H9 (cell line): ENCODE measurements at regions not wholly inside any gene's neighbourhood (a gene's known extent, or its start where the extent isn't known, plus 50 kb on each side); places are given as distances from the start of the nearest gene placed in this dataset.

Source experiments
- DNase-seq: peaks from one replicate; pipeline ENCODE4 v3.0.0-alpha.2; 2017
- H2AFZ ChIP-seq: one replicate; pipeline ENCODE4 v1.6.1; 2013; ENCODE audit warnings: mild to moderate bottlenecking, low read length, control low read depth, moderate library complexity
- H2AK5ac ChIP-seq: 2 replicates; pipeline ENCODE4 v1.6.1; 2013; ENCODE audit warnings: low read length, control low read depth, mixed read lengths; ENCODE audit not compliant: insufficient read length
- H2BK120ac ChIP-seq: one replicate; pipeline ENCODE4 v1.6.1; 2013; ENCODE audit warnings: low read depth, mild to moderate bottlenecking, low read length, control low read depth, inconsistent platforms; ENCODE audit not compliant: poor library complexity, severe bottlenecking
- H2BK12ac ChIP-seq: 2 replicates; pipeline ENCODE4 v1.6.1; 2013; ENCODE audit warnings: low read length, control low read depth, mixed read lengths, low read depth; ENCODE audit not compliant: insufficient read length
- H2BK15ac ChIP-seq: 2 replicates; pipeline ENCODE4 v1.6.1; 2013; ENCODE audit warnings: low read depth, low read length, control low read depth
- H2BK20ac ChIP-seq: one replicate; pipeline ENCODE4 v1.6.1; 2013; ENCODE audit warnings: low read depth, mild to moderate bottlenecking, low read length, control low read depth, inconsistent platforms; ENCODE audit not compliant: poor library complexity, severe bottlenecking
- H2BK5ac ChIP-seq: 2 replicates; pipeline ENCODE4 v1.6.1; 2013; ENCODE audit warnings: low read length, control low read depth, mixed read lengths; ENCODE audit not compliant: insufficient read length
- H3K14ac ChIP-seq: 2 replicates; pipeline ENCODE4 v1.6.1; 2013; ENCODE audit warnings: low read length, control low read depth; ENCODE audit not compliant: insufficient read depth
- H3K18ac ChIP-seq: 2 replicates; pipeline ENCODE4 v1.6.1; 2013; ENCODE audit warnings: low read depth, mild to moderate bottlenecking, mixed read lengths, low read length, control low read depth; ENCODE audit not compliant: insufficient read length
- H3K23ac ChIP-seq: 2 replicates; pipeline ENCODE4 v1.6.1; 2013; ENCODE audit warnings: low read length, control low read depth, mixed read lengths, low read depth; ENCODE audit not compliant: insufficient read length
- H3K23me2 ChIP-seq: 2 replicates; pipeline ENCODE4 v1.6.1; 2013; ENCODE audit warnings: low read depth, mild to moderate bottlenecking, mixed read lengths, low read length, control low read depth; ENCODE audit not compliant: insufficient read length, poor library complexity, severe bottlenecking
- H3K27ac ChIP-seq: 2 replicates; pipeline ENCODE4 v1.5.1; 2013; ENCODE audit warnings: low read length, control low read depth, mixed read lengths, low read depth; ENCODE audit not compliant: insufficient read length
- H3K27me3 ChIP-seq: 2 replicates; pipeline ENCODE4 v1.6.1; 2013; ENCODE audit warnings: low read length, control low read depth, inconsistent platforms; ENCODE audit not compliant: insufficient read depth
- H3K4ac ChIP-seq: 2 replicates; pipeline ENCODE4 v1.6.1; 2013; ENCODE audit warnings: low read depth, mild to moderate bottlenecking, control low read depth, inconsistent platforms, low read length, moderate library complexity
- H3K4me1 ChIP-seq: 2 replicates; pipeline ENCODE4 v1.6.1; 2013; ENCODE audit warnings: low read length, control low read depth, inconsistent platforms; ENCODE audit not compliant: insufficient read depth
- H3K4me2 ChIP-seq: 2 replicates; pipeline ENCODE4 v1.6.1; 2013; ENCODE audit warnings: low read length, control low read depth, mixed read lengths; ENCODE audit not compliant: insufficient read length, insufficient read depth
- H3K56ac ChIP-seq: 2 replicates; pipeline ENCODE4 v1.6.1; 2013; ENCODE audit warnings: low read depth, mild to moderate bottlenecking, mixed read lengths, low read length, control low read depth; ENCODE audit not compliant: insufficient read length
- H3K79me1 ChIP-seq: 2 replicates; pipeline ENCODE4 v1.6.1; 2013; ENCODE audit warnings: low read depth, mild to moderate bottlenecking, moderate library complexity, low read length, control low read depth, inconsistent platforms; ENCODE audit not compliant: insufficient read depth, poor library complexity, severe bottlenecking
- H3K79me2 ChIP-seq: 2 replicates; pipeline ENCODE4 v1.6.1; 2013; ENCODE audit warnings: low read length, control low read depth, inconsistent platforms; ENCODE audit not compliant: insufficient read depth
- H3K9ac ChIP-seq: 2 replicates; pipeline ENCODE4 v1.6.1; 2013; ENCODE audit warnings: low read length, control low read depth, mixed read lengths; ENCODE audit not compliant: insufficient read length; ENCODE audit errors: extremely low read depth
- H3K9me3 ChIP-seq: one replicate; pipeline ENCODE4 v1.6.1; 2013; ENCODE audit warnings: low read depth, low read length, inconsistent platforms; ENCODE audit not compliant: control insufficient read depth
- H3T11ph ChIP-seq: one replicate; pipeline ENCODE4 v1.6.1; 2013; ENCODE audit warnings: mild to moderate bottlenecking, low read length, control low read depth, inconsistent platforms
- H4K20me1 ChIP-seq: one replicate; pipeline ENCODE4 v1.6.1; 2013; ENCODE audit not compliant: control insufficient read depth, insufficient read length, insufficient read depth
- H4K5ac ChIP-seq: 2 replicates; pipeline ENCODE4 v1.6.1; 2013; ENCODE audit warnings: low read depth, mild to moderate bottlenecking, mixed read lengths, low read length, control low read depth; ENCODE audit not compliant: insufficient read length
- H4K8ac ChIP-seq: replicated peaks from 2 replicates; pipeline ENCODE4 v1.6.1; 2013; ENCODE audit warnings: low read length, control low read depth, mixed read lengths, low read depth; ENCODE audit not compliant: insufficient read length
- H4K91ac ChIP-seq: 2 replicates; pipeline ENCODE4 v1.6.1; 2013; ENCODE audit warnings: low read depth, mild to moderate bottlenecking, moderate library complexity, mixed read lengths, low read length, control low read depth; ENCODE audit not compliant: insufficient read length
- H3K27ac Mint-ChIP-seq, 3 experiments: 2 replicates in 2 of 3; 3 replicates in 1 of 3; pipeline ENCODE4 v1.8.0; 2020 to 2021; ENCODE audit warnings: mixed read lengths in 3 of 3, mild to moderate bottlenecking in 1 of 3, moderate library complexity in 1 of 3
- H3K27me3 Mint-ChIP-seq: 2 replicates; pipeline ENCODE4 v1.8.0; 2021; ENCODE audit warnings: low read depth, mild to moderate bottlenecking, moderate library complexity, mixed read lengths
- H3K36me3 Mint-ChIP-seq, 3 experiments: 2 replicates in 2 of 3; 3 replicates in 1 of 3; pipeline ENCODE4 v1.8.0; 2020 to 2021; ENCODE audit warnings: low read depth in 3 of 3, mixed read lengths in 3 of 3; ENCODE audit not compliant: insufficient read depth in 1 of 3
- H3K4me1 Mint-ChIP-seq, 2 experiments: 2 replicates each; pipeline ENCODE4 v1.8.0; 2020; ENCODE audit warnings: mixed read lengths in 2 of 2
- H3K4me3 Mint-ChIP-seq, 2 experiments: 2 replicates in 1 of 2; 3 replicates in 1 of 2; pipeline ENCODE4 v1.8.0; 2020 to 2021; ENCODE audit warnings: mild to moderate bottlenecking in 2 of 2, mixed read lengths in 2 of 2, moderate library complexity in 1 of 2
- H3K9me3 Mint-ChIP-seq, 2 experiments: 2 replicates in 1 of 2; 3 replicates in 1 of 2; pipeline ENCODE4 v1.8.0; 2020; ENCODE audit warnings: mild to moderate bottlenecking in 2 of 2, mixed read lengths in 2 of 2, moderate library complexity in 1 of 2
- WGBS: extraction: QIAGEN DNeasy Blood & Tissue Kit; methylation state at CpG from one replicate; pipeline ENCODE4 v1.1.7; 2013; ENCODE audit warnings: missing lambda C conversion rate, low lambda C conversion rate, mixed read lengths; ENCODE audit not compliant: insufficient read length; ENCODE audit errors: extremely low coverage; 5-methylcytosine and 5-hydroxymethylcytosine counted together
- TF ChIP-seq, protein P1 (sequence below): fragments of 200-600 bp; sonication (generic); conservative IDR thresholded peaks from 3 replicates; pipeline ENCODE4 v1.8.0; 2021; ENCODE audit warnings: antibody characterized with exemption, mild to moderate bottlenecking

- Mint-ChIP-seq H3K4me3 (no peak overlapping the region), H3K4me1 (peaks cover 9 to 19% of the 10 kb centered on the region in 2 experiments), H3K9me3 (no peaks in the 10 kb centered on the region), H3K27me3 (peaks cover 14% of the 10 kb centered on the region), H3K27ac (no peak overlapping the region), H3K36me3 (no peaks in the 10 kb centered on the region)
- Histone ChIP-seq H2BK15ac (no peak overlapping the region), H3K23me2 (no peaks in the 10 kb centered on the region), H3K79me2 (no peaks in the 10 kb centered on the region), H3K18ac (no peak overlapping the region), H2BK20ac (no peak overlapping the region), H3K4ac (no peak overlapping the region), H3K79me1 (no peaks in the 10 kb centered on the region), H2BK120ac (no peak overlapping the region), H2AK5ac (no peak overlapping the region), H4K5ac (no peak overlapping the region), H3K27ac (no peak overlapping the region), H3T11ph (no peak overlapping the region), H2BK5ac (no peak overlapping the region), H3K4me2 (no peak overlapping the region), H3K9me3 (no peaks in the 10 kb centered on the region), H3K27me3 (no peaks in the 10 kb centered on the region), H3K4me1 (no peaks in the 10 kb centered on the region), H2BK12ac (no peak overlapping the region), H3K14ac (no peak overlapping the region), H3K9ac (no peak overlapping the region), H4K8ac (no peak overlapping the region), H4K20me1 (peaks cover 3% of the 10 kb centered on the region), H4K91ac (no peak overlapping the region), H2AFZ (no peak overlapping the region), H3K23ac (no peak overlapping the region), H3K56ac (no peak overlapping the region)
- TF ChIP-seq, protein P1, sequence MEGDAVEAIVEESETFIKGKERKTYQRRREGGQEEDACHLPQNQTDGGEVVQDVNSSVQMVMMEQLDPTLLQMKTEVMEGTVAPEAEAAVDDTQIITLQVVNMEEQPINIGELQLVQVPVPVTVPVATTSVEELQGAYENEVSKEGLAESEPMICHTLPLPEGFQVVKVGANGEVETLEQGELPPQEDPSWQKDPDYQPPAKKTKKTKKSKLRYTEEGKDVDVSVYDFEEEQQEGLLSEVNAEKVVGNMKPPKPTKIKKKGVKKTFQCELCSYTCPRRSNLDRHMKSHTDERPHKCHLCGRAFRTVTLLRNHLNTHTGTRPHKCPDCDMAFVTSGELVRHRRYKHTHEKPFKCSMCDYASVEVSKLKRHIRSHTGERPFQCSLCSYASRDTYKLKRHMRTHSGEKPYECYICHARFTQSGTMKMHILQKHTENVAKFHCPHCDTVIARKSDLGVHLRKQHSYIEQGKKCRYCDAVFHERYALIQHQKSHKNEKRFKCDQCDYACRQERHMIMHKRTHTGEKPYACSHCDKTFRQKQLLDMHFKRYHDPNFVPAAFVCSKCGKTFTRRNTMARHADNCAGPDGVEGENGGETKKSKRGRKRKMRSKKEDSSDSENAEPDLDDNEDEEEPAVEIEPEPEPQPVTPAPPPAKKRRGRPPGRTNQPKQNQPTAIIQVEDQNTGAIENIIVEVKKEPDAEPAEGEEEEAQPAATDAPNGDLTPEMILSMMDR: no peak
- no peak for DNase-seq
- no CpG with 5 or more reads among the region's 8 CpGs for WGBS
These were observed 76.4 kb downstream of the RHOB start for GRCh38 chr2:20523073-20523798.
